Skeletal muscle satellite cell (primary cell): ENCODE measurements at regions not wholly inside any gene's neighbourhood (a gene's known extent, or its start where the extent isn't known, plus 50 kb on each side); places are given as distances from the start of the nearest gene placed in this dataset.

ENCODE experiments used
- H3K27me3 ChIP-seq: 2 replicates; pipeline ENCODE4 v1.7.0; 2013; ENCODE audit warnings: low read length; ENCODE audit not compliant: control insufficient read depth, insufficient read depth
- H3K36me3 ChIP-seq: 2 replicates; pipeline ENCODE4 v1.7.0; 2013; ENCODE audit warnings: mild to moderate bottlenecking, control low read depth, low read length; ENCODE audit not compliant: insufficient read depth
- H3K4me1 ChIP-seq: 2 replicates; pipeline ENCODE4 v1.7.0; 2013; ENCODE audit warnings: low read length; ENCODE audit not compliant: control insufficient read depth, insufficient read depth
- H3K4me2 ChIP-seq: 2 replicates; pipeline ENCODE4 v1.7.0; 2013; ENCODE audit warnings: mild to moderate bottlenecking, low read length
- H3K4me3 ChIP-seq: 2 replicates; pipeline ENCODE4 v1.7.0; 2013; ENCODE audit warnings: low read length
- H3K9ac ChIP-seq: 2 replicates; pipeline ENCODE4 v1.7.0; 2013; ENCODE audit warnings: mild to moderate bottlenecking, low read depth, low read length, moderate library complexity
- H3K9me3 ChIP-seq: replicated peaks from 2 replicates; pipeline ENCODE4 v1.7.0; 2013; ENCODE audit warnings: mild to moderate bottlenecking, control low read depth, low read length

GRCh38 chr7:46745707-46746090, 824.6 kb upstream of the IGFBP3 start:
- no peak overlapping the region for H3K4me3 ChIP-seq
- no peaks in the 10 kb centered on the region for H3K27me3 ChIP-seq
- H3K9me3 ChIP-seq: no peaks in the 10 kb centered on the region
- H3K4me1 ChIP-seq: peaks cover 27% of the 10 kb centered on the region
- no peaks in the 10 kb centered on the region for H3K36me3 ChIP-seq
- no peak overlapping the region for H3K9ac ChIP-seq
- H3K4me2 ChIP-seq: no peak overlapping the region

- H3K4me3 ChIP-seq: no peak overlapping the region
- H3K36me3 ChIP-seq: no peaks in the 10 kb centered on the region
- peaks cover 27% of the 10 kb centered on the region for H3K4me1 ChIP-seq
- no peaks in the 10 kb centered on the region for H3K27me3 ChIP-seq
- no peak overlapping the region for H3K9ac ChIP-seq
- no peaks in the 10 kb centered on the region for H3K9me3 ChIP-seq
- H3K4me2 ChIP-seq: no peak overlapping the region
Measured at GRCh38 chr7:46744957-46745706, 824.1 kb upstream of the IGFBP3 start.

GRCh38 chr7:46742601-46743000, 821.5 kb upstream of the IGFBP3 start:
- no peaks in the 10 kb centered on the region for H3K36me3 ChIP-seq
- peaks cover 21% of the 10 kb centered on the region for H3K4me1 ChIP-seq
- H3K9me3 ChIP-seq: no peaks in the 10 kb centered on the region
- H3K27me3 ChIP-seq: no peaks in the 10 kb centered on the region
- no peak overlapping the region for H3K9ac ChIP-seq
- no peak overlapping the region for H3K4me3 ChIP-seq
- H3K4me2 ChIP-seq: no peak overlapping the region

- H3K4me2 ChIP-seq: no peak overlapping the region
- no peaks in the 10 kb centered on the region for H3K9me3 ChIP-seq
- H3K4me3 ChIP-seq: no peak overlapping the region
- peaks cover 20% of the 10 kb centered on the region for H3K4me1 ChIP-seq
- H3K9ac ChIP-seq: no peak overlapping the region
- H3K36me3 ChIP-seq: no peaks in the 10 kb centered on the region
- no peaks in the 10 kb centered on the region for H3K27me3 ChIP-seq
Measured at GRCh38 chr7:46741938-46742540, 821.0 kb upstream of the IGFBP3 start.

GRCh38 chr7:46741181-46741580, 820.1 kb upstream of the IGFBP3 start:
- Histone ChIP-seq H3K4me2 (no peak overlapping the region), H3K9ac (no peak overlapping the region), H3K4me1 (peaks cover 20% of the 10 kb centered on the region), H3K4me3 (no peak overlapping the region), H3K9me3 (no peaks in the 10 kb centered on the region), H3K36me3 (no peaks in the 10 kb centered on the region), H3K27me3 (no peaks in the 10 kb centered on the region)

- H3K4me1 ChIP-seq: peaks cover 13% of the 10 kb centered on the region
- no peaks in the 10 kb centered on the region for H3K36me3 ChIP-seq
- H3K9ac ChIP-seq: no peak overlapping the region
- no peak overlapping the region for H3K4me2 ChIP-seq
- H3K4me3 ChIP-seq: no peak overlapping the region
- H3K27me3 ChIP-seq: no peaks in the 10 kb centered on the region
- H3K9me3 ChIP-seq: no peaks in the 10 kb centered on the region
Measured at GRCh38 chr7:46739518-46740234, 818.6 kb upstream of the IGFBP3 start.

- Histone ChIP-seq H3K4me3 (no peak overlapping the region), H3K9ac (no peak overlapping the region), H3K9me3 (no peaks in the 10 kb centered on the region), H3K36me3 (no peaks in the 10 kb centered on the region), H3K4me2 (no peak overlapping the region), H3K27me3 (no peaks in the 10 kb centered on the region), H3K4me1 (peaks cover 13% of the 10 kb centered on the region)
Measured at GRCh38 chr7:46738796-46739195, 817.7 kb upstream of the IGFBP3 start.

GRCh38 chr7:46738165-46738564, 817.1 kb upstream of the IGFBP3 start:
- H3K36me3 ChIP-seq: no peaks in the 10 kb centered on the region
- no peaks in the 10 kb centered on the region for H3K9me3 ChIP-seq
- H3K4me1 ChIP-seq: peaks cover 13% of the 10 kb centered on the region
- no peak overlapping the region for H3K4me2 ChIP-seq
- no peaks in the 10 kb centered on the region for H3K27me3 ChIP-seq
- no peak overlapping the region for H3K9ac ChIP-seq
- H3K4me3 ChIP-seq: no peak overlapping the region

- Histone ChIP-seq H3K9me3 (no peaks in the 10 kb centered on the region), H3K4me3 (no peak overlapping the region), H3K27me3 (no peaks in the 10 kb centered on the region), H3K4me1 (no peaks in the 10 kb centered on the region), H3K36me3 (no peaks in the 10 kb centered on the region), H3K4me2 (no peak overlapping the region), H3K9ac (no peak overlapping the region)
Measured at GRCh38 chr7:46725838-46726237, 804.8 kb upstream of the IGFBP3 start.

- Histone ChIP-seq H3K4me2 (no peak overlapping the region), H3K4me1 (no peaks in the 10 kb centered on the region), H3K9me3 (no peaks in the 10 kb centered on the region), H3K9ac (no peak overlapping the region), H3K4me3 (no peak overlapping the region), H3K36me3 (no peaks in the 10 kb centered on the region), H3K27me3 (no peaks in the 10 kb centered on the region)
Measured at GRCh38 chr7:46725136-46725535, 804.1 kb upstream of the IGFBP3 start.

- Histone ChIP-seq H3K4me3 (no peak overlapping the region), H3K36me3 (no peaks in the 10 kb centered on the region), H3K4me2 (no peak overlapping the region), H3K27me3 (no peaks in the 10 kb centered on the region), H3K4me1 (no peaks in the 10 kb centered on the region), H3K9me3 (no peaks in the 10 kb centered on the region), H3K9ac (no peak overlapping the region)
Measured at GRCh38 chr7:46723742-46724141, 802.7 kb upstream of the IGFBP3 start.
